GM21717 (cell line): ENCODE measurements at regions not wholly inside any gene's neighbourhood (a gene's known extent, or its start where the extent isn't known, plus 50 kb on each side); places are given as distances from the start of the nearest gene placed in this dataset.

Source experiments
- ATAC-seq: cut with Tn5 transposase; IDR thresholded peaks from one replicate; pipeline ENCODE4 v1.9.1; 2021; ENCODE audit warnings: mild to moderate bottlenecking, moderate library complexity; ENCODE audit not compliant: unreplicated experiment

DNA sequence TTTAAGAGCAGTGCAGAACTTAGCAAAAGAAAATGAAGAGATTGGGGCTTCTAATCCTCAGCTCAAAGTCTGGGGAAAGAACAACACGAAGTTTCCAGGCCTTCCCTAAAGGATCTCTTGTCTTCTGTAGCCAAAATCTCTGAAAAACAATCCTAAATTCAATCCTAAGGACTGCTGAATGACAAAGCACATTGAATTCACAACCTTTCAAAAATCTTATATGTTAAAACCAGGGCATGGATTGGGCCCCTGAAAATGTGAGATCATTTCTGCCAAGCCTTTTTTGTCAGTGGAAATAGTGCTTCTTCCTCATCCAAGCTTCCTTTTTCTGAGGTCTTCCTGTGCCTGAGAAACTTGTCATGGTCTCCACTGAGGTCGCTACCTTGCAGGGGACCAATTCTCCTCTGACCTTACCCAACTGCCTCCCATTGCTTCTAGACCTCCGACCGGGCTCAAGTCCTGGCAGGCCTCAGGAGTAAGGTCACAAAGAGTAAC is 126.2 kb upstream of the ARID1B start:
- ATAC-seq = no peak

DNA sequence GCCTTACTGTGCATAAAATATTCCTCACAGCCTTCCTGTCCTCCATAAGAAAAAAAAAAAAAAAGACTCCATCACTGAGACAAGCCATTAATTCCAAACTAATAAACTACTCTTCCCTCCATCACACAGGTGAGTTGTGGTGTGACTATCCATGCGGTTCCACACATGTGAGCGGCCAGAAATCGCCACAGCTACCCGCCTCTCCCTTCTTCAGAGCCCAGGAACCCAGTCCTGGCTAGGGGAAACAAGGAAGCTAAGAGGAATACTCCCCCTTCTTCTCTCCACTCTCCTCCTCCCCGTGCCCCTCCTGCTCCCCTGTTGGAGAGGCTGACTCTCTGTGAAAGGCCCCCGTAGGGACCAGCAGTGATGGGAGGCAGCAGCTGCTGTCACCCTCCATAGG is 128.6 kb upstream of the ARID1B start:
- no peak for ATAC-seq

DNA sequence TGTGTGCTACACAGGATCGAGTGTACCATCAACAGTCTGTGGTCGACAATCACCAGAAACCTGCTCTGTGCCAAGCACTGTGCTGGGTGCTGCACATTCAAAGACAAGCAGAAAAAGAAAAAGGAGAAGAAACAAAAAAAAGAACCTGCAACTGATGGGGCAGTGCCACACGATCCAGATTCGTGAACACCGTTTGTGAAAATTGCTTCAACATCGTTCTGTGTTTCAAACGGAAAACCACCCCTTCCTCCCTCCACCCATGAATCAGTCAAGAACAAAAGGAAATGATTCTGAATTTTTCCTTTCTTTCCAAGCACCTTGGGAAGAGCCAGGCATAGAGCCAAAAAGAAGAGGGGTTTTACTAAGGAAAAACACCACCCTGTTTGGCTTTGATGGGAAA is 129.2 kb upstream of the ARID1B start:
- ATAC-seq = no peak

DNA sequence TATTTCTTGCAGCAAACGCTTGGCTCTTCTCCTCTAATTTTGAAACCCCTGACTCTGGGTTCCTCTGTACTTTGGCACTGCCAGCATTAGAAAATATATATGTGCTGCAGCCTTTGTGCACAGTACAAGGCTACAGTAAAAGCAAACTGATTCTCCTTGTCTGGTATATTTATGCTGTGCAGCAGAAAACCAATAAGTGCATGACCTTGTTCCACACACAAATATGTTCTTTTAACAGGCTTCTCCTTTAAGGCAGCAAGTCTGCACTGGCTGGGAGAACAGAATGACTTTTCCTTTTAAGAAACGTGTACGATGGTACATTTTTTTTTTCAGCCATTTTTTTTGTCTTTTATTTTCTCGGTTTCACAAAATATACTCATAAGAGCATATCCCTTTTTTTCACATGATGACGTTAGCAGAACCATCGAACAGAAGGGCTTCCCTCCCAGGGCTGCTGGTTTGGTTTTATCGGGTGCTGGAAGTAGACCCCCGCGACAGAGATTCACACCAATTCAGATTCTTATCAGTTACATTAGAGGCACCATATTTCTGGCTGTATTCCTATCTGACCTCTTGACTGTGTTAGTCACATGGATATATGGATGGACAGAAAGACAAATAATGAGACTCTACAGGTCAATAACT is 129.9 kb upstream of the ARID1B start:
- ATAC-seq = no peak

GRCh38 chr6:156646496-156646895 is 130.7 kb upstream of the ARID1B start:
- no peak for ATAC-seq

DNA sequence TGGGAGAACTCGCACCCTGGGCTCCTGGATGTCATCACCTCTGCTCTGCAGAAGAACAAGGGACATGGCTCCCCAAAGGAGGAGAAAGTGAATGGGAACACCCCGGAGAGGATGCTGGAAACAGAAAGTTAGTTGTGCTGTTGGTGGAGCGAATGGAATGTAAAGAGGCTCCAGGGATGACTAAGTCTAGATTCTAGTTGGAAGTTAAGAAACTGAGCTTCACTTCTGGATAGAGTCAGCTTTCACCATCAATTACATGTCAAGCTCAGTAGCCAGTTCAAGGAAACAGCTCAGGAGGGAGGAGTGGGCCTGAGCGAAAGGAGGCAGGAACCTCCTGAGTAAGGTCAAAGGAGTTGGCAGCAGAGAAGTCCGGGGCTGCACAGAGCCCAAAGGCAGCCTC is 132.1 kb upstream of the ARID1B start:
- ATAC-seq = no peak

DNA sequence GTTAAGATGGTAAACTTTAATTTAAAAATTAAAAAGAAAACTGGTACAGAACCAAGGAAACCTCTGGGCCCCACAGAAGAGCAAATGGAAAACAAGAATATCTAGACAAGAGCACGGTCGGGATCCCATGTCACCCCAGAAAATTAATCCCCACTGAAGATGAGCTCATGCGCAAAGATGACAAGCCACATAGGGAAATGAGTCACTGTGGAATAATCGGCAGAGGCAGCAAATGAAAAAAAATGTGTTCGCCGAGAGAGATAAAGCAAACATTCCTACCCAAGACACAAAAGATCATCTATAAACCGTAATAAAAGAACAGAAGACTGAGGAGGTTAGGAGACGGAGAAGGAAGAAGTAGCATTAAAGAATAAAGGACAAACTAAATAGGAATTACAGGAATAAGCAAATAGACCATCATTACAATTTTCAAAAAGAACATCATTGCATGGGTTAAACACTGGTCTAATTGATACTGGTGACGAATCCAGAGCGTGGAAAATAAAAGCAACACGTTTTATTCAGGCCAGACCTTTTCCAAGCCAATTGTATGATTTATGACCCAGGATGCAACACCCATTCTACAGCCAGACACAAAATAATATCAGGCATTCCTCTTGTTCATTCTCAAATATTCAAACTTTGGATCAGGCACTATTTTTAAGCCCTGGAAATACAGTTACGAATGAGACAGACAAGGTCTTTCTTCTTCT is 138.0 kb upstream of the ARID1B start:
- no peak for ATAC-seq

DNA sequence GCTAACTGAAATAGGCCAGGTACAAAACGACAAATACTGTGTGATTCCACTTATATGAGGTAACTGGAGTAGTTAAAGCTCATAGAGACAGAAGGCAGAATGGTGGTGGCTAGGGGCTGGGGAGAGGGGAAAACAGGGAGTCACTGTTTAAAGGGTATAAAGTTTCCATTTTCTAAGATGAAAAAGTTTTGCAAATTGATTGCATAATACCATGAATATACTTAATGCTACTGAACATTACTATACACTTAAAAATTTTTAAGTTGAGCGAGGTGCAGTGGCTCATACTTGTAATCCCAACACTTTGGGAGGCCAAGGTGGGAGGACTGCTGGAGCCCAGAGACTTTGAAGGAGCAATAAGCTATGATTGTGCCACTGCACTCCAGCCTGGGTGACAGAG is 138.6 kb upstream of the ARID1B start:
- no peak for ATAC-seq

- no peak for ATAC-seq
Measured at GRCh38 chr6:156634951-156635371, 142.2 kb upstream of the ARID1B start.

- no peak for ATAC-seq
Measured at GRCh38 chr6:156634048-156634447, 143.1 kb upstream of the ARID1B start.

DNA sequence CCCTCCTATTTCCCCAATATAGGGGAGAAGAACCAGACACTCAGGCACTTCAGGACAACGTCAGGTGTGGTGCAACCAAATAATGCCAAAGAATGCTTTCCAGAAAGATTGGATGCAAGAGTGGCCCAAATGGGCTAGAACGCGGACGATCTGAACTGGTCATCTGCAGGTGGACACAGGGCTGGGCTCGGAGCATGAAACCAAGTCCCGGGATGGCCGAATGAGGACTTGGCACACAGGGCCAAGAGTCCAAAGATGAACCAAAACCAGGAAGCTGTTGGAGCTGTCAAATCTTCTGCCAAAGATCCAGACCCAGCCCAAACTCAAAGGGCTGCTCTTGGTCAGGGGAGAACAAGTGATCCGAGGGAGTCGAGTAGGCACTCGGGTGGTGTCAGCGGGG is 143.9 kb upstream of the ARID1B start:
- no peak for ATAC-seq

DNA sequence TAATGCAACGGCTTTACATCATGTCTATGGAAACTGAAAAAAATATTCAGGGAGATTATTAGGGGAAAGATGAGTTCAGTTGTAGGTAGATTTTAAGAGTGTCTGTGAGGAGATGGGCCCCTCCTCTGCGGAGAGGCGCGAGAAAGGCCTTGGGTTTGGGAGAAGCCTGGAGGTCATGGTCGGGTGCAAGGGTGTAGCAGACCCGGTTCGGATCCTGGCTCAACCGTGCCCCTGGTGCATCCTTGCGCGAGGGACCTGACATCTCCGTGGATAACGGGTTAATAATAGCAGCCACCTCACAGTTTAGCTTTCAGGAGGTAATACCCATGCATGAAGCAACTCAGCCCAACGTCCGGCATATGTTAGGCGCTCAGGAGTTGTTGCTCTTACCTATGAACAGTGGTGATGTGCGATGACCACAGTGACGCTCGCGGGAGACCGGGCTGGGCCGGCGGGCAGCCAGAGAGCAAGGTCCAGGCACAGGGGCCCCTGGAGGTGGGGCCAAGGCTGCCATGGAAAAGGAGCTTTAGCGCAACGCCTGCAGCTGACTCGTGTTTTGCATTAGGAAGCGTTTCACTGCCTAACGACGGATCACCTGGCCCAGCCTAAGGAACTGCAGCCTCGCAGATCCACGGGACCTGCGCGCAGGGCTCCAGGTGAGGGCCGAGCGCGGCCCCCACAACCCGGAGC is 146.4 kb upstream of the ARID1B start:
- ATAC-seq = no peak

DNA sequence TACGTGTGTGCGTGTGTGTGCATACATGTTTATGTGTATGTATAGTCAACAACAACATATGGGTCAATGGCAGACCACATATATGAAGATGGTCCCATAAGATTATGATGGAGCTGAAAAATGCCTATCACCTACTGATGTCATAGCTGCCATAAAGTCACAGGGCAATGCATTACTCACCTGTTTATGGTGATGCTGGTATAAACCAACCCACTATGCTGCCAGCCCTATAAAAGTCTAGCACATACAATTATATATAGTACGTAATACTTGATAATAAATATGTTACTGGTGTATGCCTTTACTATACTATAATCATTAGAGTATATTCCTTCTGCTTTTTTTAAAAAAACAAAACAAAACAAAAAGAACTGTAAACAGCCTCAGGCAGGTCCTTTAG is 148.4 kb upstream of the ARID1B start:
- no peak for ATAC-seq

DNA sequence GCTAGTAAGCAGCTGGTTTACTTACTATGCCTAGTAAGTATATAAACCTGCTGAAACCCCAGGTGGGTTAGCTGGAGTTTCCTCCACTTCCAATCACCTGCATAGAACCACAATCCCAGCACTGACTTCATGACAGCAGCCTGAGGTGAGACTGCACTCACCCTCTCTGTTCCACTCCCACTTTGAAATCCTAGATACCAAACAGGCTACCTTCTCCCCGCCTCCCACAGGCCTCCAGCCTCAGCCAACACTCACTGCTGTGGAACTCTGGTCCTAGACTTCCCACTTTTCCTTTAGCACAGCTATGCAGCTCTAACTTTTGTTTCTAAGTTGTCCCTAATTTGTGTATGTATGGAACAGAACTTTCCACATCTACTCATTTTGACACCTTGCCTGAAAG is 149.7 kb upstream of the ARID1B start:
- no peak for ATAC-seq

- no peak for ATAC-seq
Measured at GRCh38 chr6:156622185-156622584, 155.0 kb upstream of the ARID1B start.

GRCh38 chr6:156620331-156620730 is 156.8 kb upstream of the ARID1B start:
- ATAC-seq = no peak

- ATAC-seq = no peak
Measured at GRCh38 chr6:156618600-156619205, 158.5 kb upstream of the ARID1B start.

DNA sequence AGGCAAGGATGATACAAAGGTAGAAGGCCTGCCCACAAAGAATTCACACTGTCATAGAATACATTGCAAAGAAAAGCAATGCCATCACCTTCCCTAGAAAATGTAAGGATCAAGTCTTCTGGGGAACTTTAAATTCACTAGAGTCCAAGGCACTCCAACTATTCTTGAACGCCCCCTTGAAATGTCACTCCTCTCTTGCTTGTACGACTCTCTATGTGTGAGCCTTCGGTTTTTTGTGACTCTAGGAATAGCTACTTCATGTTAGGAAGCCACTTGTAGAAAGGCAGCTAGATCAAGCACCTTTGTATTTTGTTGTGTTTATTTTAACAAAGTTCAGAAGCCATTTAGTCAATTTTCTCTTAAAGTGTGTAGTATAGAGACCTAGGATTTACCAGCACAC is 159.2 kb upstream of the ARID1B start:
- no peak for ATAC-seq

DNA sequence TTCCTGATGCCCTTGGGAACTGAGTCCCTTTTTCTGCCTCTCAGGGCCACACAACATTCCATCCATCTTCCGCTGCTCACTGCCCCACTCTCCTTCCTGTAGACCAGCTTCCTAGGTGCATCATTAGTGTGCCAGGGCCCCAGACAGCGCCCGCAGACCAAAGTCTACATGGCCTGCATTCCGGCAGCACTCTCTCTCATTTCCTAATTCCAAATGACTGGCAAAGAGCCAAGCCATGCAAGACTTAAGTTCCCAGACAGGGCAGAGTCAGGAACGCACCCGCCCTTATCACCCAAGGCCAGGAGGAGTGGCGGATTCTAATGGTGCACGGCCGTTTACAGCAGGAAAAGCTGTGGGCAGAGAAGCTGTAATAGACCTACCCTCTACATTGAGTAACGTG is 159.8 kb upstream of the ARID1B start:
- no peak for ATAC-seq

GRCh38 chr6:156616495-156616894 is 160.7 kb upstream of the ARID1B start:
- ATAC-seq = no peak

DNA sequence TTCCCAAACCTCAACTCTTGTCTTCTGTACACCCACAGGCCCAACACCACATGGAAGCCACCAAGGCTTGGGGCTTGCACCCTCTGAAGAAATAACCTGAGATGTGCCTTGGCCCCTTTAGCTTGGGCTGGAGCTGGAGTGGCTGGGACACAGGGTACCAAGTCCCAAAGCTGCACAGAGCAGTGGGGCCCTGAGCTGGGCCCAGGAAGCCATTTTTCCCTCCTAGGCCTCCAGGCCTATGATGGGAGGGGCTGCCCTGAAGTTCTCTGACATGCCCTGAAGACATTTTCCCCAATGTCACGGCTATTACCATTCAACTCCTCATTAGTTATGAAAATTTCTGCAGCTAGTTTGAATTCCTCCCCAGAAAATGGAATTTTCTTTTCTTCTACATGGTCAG is 163.2 kb upstream of the ARID1B start:
- no peak for ATAC-seq

DNA sequence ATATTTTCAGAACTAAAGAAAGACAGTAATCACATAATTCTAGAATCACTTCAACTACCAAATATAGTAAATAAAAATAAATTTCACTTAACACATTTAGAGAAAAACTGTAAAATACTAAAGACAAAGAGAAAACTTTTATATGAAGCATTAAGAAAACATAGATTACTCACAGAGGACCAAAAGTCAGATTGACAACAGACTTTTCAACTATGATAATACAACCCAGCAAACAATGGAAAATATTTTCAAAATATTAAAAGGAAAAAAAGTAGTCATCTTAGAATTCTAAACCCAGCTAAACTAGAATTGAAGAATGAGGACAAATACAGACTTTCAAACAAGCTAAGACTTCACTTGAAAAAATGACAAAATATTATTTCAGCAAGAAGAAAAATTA is 164.8 kb upstream of the ARID1B start:
- ATAC-seq = no peak
